HL-60 (cell line): ENCODE measurements at regions not wholly inside any gene's neighbourhood (a gene's known extent, or its start where the extent isn't known, plus 50 kb on each side); places are given as distances from the start of the nearest gene placed in this dataset.

Experiments used
- DNase-seq, 2 experiments: peaks; one replicate each; pipeline ENCODE4 v3.0.0-alpha.2; 2010 to 2020; ENCODE audit warnings: low read depth in 1 of 2, low spot score in 1 of 2
- H3K27ac ChIP-seq: fragments of 250-450 bp; sonication (Bioruptor Pico); replicated peaks from 2 replicates; pipeline ENCODE4 v1.5.1; 2020; ENCODE audit warnings: mild to moderate bottlenecking, moderate library complexity
- H3K27me3 ChIP-seq: fragments of 250-450 bp; sonication (Bioruptor Pico); 2 replicates; pipeline ENCODE4 v1.5.1; 2021; ENCODE audit warnings: mild to moderate bottlenecking, moderate library complexity; ENCODE audit not compliant: insufficient read depth, poor library complexity, severe bottlenecking
- H3K4me3 ChIP-seq: replicated peaks from 2 replicates; pipeline ENCODE4 v1.5.1; 2011; ENCODE audit warnings: mild to moderate bottlenecking, control low read depth, low read length; ENCODE audit not compliant: insufficient read depth
- GABPA ChIP-seq: IDR thresholded peaks from 2 replicates; pipeline ENCODE4 v1.6.1; 2012; ENCODE audit warnings: low read depth
- POLR2AphosphoS5 ChIP-seq: IDR thresholded peaks from 2 replicates; pipeline ENCODE4 v1.6.1; 2012; ENCODE audit warnings: low read depth
- SPI1 ChIP-seq: IDR thresholded peaks from 2 replicates; pipeline ENCODE4 v1.6.1; 2012; ENCODE audit warnings: low read depth, mild to moderate bottlenecking, borderline replicate concordance
- TF ChIP-seq, protein P1 (sequence below): IDR thresholded peaks from one replicate; pipeline ENCODE4 v1.5.1; 2011; ENCODE audit warnings: low read length, control low read depth, inconsistent platforms; ENCODE audit not compliant: insufficient read depth
- TF ChIP-seq, protein P2 (sequence below): IDR thresholded peaks from 2 replicates; pipeline ENCODE4 v1.6.1; 2012; ENCODE audit warnings: low read depth; ENCODE audit not compliant: insufficient replicate concordance

DNA sequence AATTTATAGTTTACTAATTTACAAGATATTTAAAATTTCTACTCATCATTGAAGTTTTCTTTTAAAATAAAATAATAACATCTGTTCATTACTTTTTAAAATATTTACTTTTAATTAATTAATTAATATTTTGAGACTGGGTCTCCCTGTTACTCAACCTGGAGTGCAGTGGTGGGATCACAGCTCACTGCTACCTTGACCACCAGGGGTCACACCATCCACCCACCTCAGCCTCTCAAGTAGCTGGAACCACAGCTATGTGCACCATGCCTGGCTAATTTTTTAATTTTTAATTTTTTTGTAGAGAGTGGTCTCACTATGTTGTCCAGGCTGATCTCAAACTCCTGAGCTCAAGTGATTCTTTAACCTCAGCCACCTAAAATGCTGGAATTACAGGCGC is 1013.6 kb downstream of the CDH9 start:
- H3K27me3 ChIP-seq, result no peaks in the 10 kb centered on the region
- H3K4me3 ChIP-seq, result no peak overlapping the region
- no peak for TF ChIP-seq POLR2AphosphoS5
- no peak for TF ChIP-seq SPI1
- no peak for TF ChIP-seq GABPA
- TF ChIP-seq, protein P1, sequence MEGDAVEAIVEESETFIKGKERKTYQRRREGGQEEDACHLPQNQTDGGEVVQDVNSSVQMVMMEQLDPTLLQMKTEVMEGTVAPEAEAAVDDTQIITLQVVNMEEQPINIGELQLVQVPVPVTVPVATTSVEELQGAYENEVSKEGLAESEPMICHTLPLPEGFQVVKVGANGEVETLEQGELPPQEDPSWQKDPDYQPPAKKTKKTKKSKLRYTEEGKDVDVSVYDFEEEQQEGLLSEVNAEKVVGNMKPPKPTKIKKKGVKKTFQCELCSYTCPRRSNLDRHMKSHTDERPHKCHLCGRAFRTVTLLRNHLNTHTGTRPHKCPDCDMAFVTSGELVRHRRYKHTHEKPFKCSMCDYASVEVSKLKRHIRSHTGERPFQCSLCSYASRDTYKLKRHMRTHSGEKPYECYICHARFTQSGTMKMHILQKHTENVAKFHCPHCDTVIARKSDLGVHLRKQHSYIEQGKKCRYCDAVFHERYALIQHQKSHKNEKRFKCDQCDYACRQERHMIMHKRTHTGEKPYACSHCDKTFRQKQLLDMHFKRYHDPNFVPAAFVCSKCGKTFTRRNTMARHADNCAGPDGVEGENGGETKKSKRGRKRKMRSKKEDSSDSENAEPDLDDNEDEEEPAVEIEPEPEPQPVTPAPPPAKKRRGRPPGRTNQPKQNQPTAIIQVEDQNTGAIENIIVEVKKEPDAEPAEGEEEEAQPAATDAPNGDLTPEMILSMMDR, result no peak
- TF ChIP-seq, protein P2, sequence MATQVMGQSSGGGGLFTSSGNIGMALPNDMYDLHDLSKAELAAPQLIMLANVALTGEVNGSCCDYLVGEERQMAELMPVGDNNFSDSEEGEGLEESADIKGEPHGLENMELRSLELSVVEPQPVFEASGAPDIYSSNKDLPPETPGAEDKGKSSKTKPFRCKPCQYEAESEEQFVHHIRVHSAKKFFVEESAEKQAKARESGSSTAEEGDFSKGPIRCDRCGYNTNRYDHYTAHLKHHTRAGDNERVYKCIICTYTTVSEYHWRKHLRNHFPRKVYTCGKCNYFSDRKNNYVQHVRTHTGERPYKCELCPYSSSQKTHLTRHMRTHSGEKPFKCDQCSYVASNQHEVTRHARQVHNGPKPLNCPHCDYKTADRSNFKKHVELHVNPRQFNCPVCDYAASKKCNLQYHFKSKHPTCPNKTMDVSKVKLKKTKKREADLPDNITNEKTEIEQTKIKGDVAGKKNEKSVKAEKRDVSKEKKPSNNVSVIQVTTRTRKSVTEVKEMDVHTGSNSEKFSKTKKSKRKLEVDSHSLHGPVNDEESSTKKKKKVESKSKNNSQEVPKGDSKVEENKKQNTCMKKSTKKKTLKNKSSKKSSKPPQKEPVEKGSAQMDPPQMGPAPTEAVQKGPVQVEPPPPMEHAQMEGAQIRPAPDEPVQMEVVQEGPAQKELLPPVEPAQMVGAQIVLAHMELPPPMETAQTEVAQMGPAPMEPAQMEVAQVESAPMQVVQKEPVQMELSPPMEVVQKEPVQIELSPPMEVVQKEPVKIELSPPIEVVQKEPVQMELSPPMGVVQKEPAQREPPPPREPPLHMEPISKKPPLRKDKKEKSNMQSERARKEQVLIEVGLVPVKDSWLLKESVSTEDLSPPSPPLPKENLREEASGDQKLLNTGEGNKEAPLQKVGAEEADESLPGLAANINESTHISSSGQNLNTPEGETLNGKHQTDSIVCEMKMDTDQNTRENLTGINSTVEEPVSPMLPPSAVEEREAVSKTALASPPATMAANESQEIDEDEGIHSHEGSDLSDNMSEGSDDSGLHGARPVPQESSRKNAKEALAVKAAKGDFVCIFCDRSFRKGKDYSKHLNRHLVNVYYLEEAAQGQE, result no peak
- H3K27ac ChIP-seq, result no peak overlapping the region
- no peak for DNase-seq

DNA sequence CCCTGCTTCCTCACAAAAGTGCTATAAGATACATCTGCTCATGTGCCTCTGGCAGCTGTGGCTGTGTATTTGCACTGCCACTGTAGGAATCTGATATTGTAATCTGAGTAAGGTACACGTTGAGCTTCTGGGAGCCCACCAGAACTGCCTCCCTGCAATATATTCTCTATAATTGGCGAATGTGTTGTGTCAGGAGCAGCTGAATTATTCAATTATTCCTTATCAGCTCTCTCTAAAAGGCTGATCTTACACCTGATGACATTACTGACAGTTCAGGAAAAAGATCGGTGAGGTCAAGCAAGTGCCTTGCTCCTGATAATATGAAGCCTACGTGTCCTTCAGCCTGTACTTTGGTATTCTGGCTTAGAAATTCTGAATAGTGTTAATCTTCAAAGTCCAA is 1015.0 kb downstream of the CDH9 start:
- H3K27ac ChIP-seq, result no peak overlapping the region
- H3K4me3 ChIP-seq, result no peak overlapping the region
- TF ChIP-seq, protein P1, result no peak
- no peak for TF ChIP-seq SPI1
- TF ChIP-seq, protein P2, result no peak
- TF ChIP-seq GABPA, result no peak
- no peak for TF ChIP-seq POLR2AphosphoS5
- no peak for DNase-seq
- no peaks in the 10 kb centered on the region for H3K27me3 ChIP-seq

DNA sequence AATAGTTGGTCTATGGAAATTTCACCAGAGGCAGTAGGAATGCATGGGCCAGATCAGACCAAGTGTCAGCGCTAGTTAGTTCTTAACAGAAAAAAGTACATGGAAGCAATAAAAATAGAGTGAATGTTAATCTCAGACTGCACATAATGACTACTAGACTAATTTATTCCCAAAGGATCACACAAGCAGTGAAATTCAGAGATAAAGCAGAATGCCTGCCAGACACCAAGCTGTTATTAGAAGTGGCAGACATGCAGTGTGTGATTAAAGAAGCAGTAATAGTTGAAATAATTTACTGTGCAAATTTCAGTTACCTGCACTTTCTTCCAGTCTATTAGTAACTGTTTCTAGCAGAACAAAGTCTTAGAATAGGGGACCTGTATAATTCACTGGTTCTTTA is 1024.2 kb downstream of the CDH9 start:
- TF ChIP-seq GABPA (no peak), POLR2AphosphoS5 (no peak), SPI1 (no peak)
- TF ChIP-seq, protein P1, result no peak
- TF ChIP-seq, protein P2, result no peak

More for the DNA sequence above, 1024.2 kb downstream of the CDH9 start:
- H3K27ac ChIP-seq, result no peak overlapping the region
- no peak for DNase-seq
- no peak overlapping the region for H3K4me3 ChIP-seq
- H3K27me3 ChIP-seq, result no peaks in the 10 kb centered on the region
